ENCODE measurements at regions not wholly inside any gene's neighbourhood (a gene's known extent, or its start where the extent isn't known, plus 50 kb on each side); places are given as distances from the start of the nearest gene placed in this dataset.

DNA sequence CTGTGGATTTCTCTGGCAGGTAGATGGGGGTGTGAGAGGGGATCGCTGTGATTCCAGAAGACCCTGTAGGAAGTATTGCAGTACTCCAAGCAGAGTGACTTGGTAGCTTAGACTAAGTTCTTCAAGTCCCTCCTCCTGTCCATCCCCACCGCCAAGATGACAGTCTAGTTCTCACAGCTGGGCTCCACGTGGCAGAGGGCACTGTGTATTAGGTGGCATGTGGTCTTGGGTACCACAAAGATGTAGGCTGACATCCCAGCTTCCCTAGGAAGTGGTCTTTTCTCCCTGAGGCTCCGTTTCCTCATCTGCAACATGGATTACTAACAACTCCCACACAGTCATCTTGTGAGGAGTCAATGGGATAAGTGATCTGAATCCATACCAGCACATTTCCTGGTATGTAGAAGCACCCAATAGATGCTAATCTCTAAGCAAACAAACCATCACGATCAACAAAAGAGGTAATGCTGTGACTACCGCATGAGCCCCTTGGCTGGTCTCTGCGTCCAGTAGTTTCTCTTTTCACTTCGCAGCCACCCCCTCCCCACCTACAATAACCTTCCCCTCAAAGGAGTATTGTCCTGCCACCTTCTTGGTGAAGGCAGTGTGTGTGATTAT lies 349.1 kb upstream of the EEF2KMT start:
- Mint-ChIP-seq H3K27me3 (ENCODE audit: insufficient read depth) (peaks cover 2% of the 10 kb centered on the region; the same call in 1 of the 2 replicates), H3K4me1 (ENCODE audit: low read depth) (no peaks in the 10 kb centered on the region), H3K36me3 (ENCODE audit: low read depth) (peaks cover 5% of the 10 kb centered on the region; the same call in 1 of the 2 replicates), H3K4me3 (no peak overlapping the region), H3K9me3 (peaks cover 65% of the 10 kb centered on the region), H3K27ac (no peak overlapping the region)
- no peak for TF ChIP-seq CTCF (IDR thresholded peaks at IDR 0.05)
- DNase-seq: no peak

DNA sequence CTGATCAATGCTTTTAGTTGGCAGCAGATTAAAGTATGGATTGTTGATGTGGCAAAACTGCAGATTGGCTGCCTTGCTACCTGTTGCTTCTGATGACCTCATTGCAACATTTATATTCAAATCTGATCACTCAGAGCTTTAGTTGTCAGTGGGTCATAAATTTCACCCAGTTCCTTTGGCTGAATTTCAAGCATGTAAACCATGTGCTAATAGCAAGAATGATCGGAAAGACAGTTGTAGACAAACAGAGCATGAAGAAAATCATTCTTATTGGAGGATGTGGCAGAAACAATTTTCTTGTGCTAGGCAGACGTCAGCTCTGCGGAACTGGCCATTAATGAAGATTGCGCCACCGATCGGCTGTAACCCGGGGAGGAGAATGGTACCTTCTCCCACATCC lies 346.6 kb upstream of the EEF2KMT start:
- Mint-ChIP-seq H3K4me3 (no peak overlapping the region), H3K9me3 (peaks cover 61% of the 10 kb centered on the region), H3K27ac (no peak overlapping the region), H3K36me3 (ENCODE audit: low read depth) (peaks cover 2% of the 10 kb centered on the region; the same call in 1 of the 2 replicates), H3K4me1 (ENCODE audit: low read depth) (no peaks in the 10 kb centered on the region), H3K27me3 (ENCODE audit: insufficient read depth) (peaks cover 2% of the 10 kb centered on the region; the same call in 1 of the 2 replicates)
- TF ChIP-seq CTCF (IDR thresholded peaks at IDR 0.05): no peak
- no peak for DNase-seq

GRCh38 chr16:5442986-5443385 lies 345.4 kb upstream of the EEF2KMT start:
- peaks cover 61% of the 10 kb centered on the region for H3K9me3 Mint-ChIP-seq
- no peak for TF ChIP-seq CTCF (IDR thresholded peaks at IDR 0.05)
- no peak overlapping the region for H3K27ac Mint-ChIP-seq
- no peaks in the 10 kb centered on the region for H3K4me1 Mint-ChIP-seq (ENCODE audit: low read depth)
- H3K27me3 Mint-ChIP-seq (ENCODE audit: insufficient read depth): peaks cover 2% of the 10 kb centered on the region; the same call in 1 of the 2 replicates
- no peak overlapping the region for H3K4me3 Mint-ChIP-seq
- H3K36me3 Mint-ChIP-seq (ENCODE audit: low read depth): no peaks in the 10 kb centered on the region; the same call in 1 of the 2 replicates
- DNase-seq: no peak

DNA sequence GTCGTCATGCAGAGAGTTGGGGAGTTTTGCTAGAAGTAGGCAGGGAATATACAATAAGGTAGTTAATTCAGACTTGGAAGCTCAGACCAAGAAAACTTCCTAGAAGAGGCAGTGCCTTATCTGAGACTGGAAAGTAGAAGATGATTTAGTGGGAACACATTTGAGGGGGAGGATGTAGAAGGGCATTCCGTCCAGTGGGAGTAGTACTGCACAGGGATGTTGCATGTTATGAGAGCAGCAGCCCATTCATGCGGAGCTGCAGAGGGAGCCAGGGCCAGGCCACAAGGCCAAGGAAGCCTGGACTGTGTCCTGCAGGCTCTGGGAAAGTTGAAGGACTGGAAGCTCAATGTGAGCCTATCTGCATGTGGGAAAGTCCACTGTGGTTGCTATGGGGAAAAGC lies 344.5 kb upstream of the EEF2KMT start:
- no peaks in the 10 kb centered on the region for H3K4me1 Mint-ChIP-seq (ENCODE audit: low read depth)
- peaks cover 60% of the 10 kb centered on the region for H3K9me3 Mint-ChIP-seq
- TF ChIP-seq CTCF (IDR thresholded peaks at IDR 0.05): no peak
- no peaks in the 10 kb centered on the region; the same call in 1 of the 2 replicates for H3K36me3 Mint-ChIP-seq (ENCODE audit: low read depth)
- no peak overlapping the region for H3K27ac Mint-ChIP-seq
- no peak overlapping the region for H3K4me3 Mint-ChIP-seq
- H3K27me3 Mint-ChIP-seq (ENCODE audit: insufficient read depth): peaks cover 2% of the 10 kb centered on the region; the same call in 1 of the 2 replicates
- no peak for DNase-seq

GRCh38 chr16:5438591-5438990 lies 341.0 kb upstream of the EEF2KMT start:
- Mint-ChIP-seq H3K4me1 (ENCODE audit: low read depth) (no peaks in the 10 kb centered on the region), H3K27ac (no peak overlapping the region), H3K4me3 (no peak overlapping the region), H3K27me3 (ENCODE audit: insufficient read depth) (peaks cover 2% of the 10 kb centered on the region; the same call in 1 of the 2 replicates), H3K36me3 (ENCODE audit: low read depth) (no peaks in the 10 kb centered on the region; the same call in 1 of the 2 replicates), H3K9me3 (peaks cover 58% of the 10 kb centered on the region)
- no peak for DNase-seq
- no peak for TF ChIP-seq CTCF (IDR thresholded peaks at IDR 0.05)
